ENCODE measurements at regions not wholly inside any gene's neighbourhood (a gene's known extent, or its start where the extent isn't known, plus 50 kb on each side); places are given as distances from the start of the nearest gene placed in this dataset.

- TF ChIP-seq, protein P1, sequence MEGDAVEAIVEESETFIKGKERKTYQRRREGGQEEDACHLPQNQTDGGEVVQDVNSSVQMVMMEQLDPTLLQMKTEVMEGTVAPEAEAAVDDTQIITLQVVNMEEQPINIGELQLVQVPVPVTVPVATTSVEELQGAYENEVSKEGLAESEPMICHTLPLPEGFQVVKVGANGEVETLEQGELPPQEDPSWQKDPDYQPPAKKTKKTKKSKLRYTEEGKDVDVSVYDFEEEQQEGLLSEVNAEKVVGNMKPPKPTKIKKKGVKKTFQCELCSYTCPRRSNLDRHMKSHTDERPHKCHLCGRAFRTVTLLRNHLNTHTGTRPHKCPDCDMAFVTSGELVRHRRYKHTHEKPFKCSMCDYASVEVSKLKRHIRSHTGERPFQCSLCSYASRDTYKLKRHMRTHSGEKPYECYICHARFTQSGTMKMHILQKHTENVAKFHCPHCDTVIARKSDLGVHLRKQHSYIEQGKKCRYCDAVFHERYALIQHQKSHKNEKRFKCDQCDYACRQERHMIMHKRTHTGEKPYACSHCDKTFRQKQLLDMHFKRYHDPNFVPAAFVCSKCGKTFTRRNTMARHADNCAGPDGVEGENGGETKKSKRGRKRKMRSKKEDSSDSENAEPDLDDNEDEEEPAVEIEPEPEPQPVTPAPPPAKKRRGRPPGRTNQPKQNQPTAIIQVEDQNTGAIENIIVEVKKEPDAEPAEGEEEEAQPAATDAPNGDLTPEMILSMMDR (IDR thresholded peaks at IDR 0.05), result no peak
- TF ChIP-seq E2F4 (CRISPR knock-in tag; IDR thresholded peaks at IDR 0.05; ENCODE audit: borderline replicate concordance, low read depth) (no peak), SP1 (CRISPR knock-in tag; conservative IDR thresholded peaks at IDR 0.05) (0 out of 2 replicates have a peak, but pooled peaks have one; percentile 25), CREB1 (CRISPR knock-in tag; IDR thresholded peaks at IDR 0.05) (no peak), MXD4 (CRISPR knock-in tag; IDR thresholded peaks at IDR 0.05; ENCODE audit: borderline replicate concordance) (no peak), STAT6 (CRISPR knock-in tag; conservative IDR thresholded peaks at IDR 0.05; ENCODE audit: low read depth) (no peak)
Measured at GRCh38 chr11:131223198-131223991, 147.0 kb upstream of the NTM start.
